HL-60/S4 treated with retinoic acid at 250 ng/mL for 4 days and 3 days (cell line): ENCODE measurements at regions not wholly inside any gene's neighbourhood (a gene's known extent, or its start where the extent isn't known, plus 50 kb on each side); places are given as distances from the start of the nearest gene placed in this dataset.
"Not testable (repeated sequence)": the region's sequence is repeated elsewhere in the genome, so short reads cannot be mapped to it uniquely, and the experiment has no call there.

Source experiments
- in situ Hi-C: fragments of 300-500 bp; cut with MboI; formaldehyde crosslinking; loops from 2 replicates; pipeline ENCODE4 v1.7.0; 2022; ENCODE audit warnings: low sequenced_read_pairs

- in situ Hi-C loops: no loop called here
These were observed 509.1 kb downstream of the PCNX1 start for GRCh38 chr14:71416392-71416791.

- in situ Hi-C loops: no loop called here
These were observed 511.4 kb downstream of the PCNX1 start for GRCh38 chr14:71418532-71419245.

GRCh38 chr14:71423481-71423880 is 508.7 kb upstream of the RGS6 start:
- in situ Hi-C loops: no loop called here

GRCh38 chr14:71424941-71425340 is 507.3 kb upstream of the RGS6 start:
- in situ Hi-C loops: no loop called here

DNA sequence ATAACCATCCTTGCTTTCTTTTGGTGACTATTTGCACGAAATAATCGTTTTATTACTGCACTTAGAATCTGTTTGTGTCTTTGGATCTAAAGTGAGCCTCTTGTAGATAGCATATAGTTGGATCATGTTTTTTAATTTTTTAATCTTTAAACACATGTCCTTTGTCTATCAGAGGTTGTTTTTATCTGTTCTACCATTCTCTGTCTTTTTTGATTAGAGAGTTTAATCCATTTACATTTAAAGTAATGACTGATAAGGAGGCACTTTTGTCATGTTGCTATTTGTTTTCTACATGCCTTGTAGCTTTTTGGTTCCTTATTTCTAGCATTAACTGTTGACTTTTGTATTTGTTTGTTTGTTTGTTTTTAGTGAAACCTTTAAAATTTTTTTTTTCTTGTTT is 506.2 kb upstream of the RGS6 start:
- in situ Hi-C loops: no loop called here

- in situ Hi-C loops: no loop called here
These were observed 502.3 kb upstream of the RGS6 start for GRCh38 chr14:71429902-71430301.

DNA sequence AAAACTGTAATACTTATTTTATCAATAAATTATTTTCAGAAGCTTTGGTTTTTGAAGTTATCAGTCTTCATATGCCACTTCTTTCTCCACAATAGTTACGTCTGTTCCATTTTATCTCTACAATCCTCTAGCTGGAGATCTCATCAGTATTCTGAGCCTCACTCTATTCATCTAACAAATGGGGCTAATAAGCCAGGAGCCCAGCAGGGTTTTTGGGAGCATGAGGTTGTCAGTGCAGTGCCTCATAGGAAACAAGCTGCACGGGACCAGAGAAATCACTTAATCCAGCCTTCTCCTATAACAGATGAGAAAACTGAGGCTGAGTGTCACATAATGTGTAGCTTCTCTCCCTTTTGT is 501.9 kb upstream of the RGS6 start:
- in situ Hi-C loops: no loop called here

- in situ Hi-C loops: no loop called here
These were observed 501.4 kb upstream of the RGS6 start for GRCh38 chr14:71430678-71431376.

DNA sequence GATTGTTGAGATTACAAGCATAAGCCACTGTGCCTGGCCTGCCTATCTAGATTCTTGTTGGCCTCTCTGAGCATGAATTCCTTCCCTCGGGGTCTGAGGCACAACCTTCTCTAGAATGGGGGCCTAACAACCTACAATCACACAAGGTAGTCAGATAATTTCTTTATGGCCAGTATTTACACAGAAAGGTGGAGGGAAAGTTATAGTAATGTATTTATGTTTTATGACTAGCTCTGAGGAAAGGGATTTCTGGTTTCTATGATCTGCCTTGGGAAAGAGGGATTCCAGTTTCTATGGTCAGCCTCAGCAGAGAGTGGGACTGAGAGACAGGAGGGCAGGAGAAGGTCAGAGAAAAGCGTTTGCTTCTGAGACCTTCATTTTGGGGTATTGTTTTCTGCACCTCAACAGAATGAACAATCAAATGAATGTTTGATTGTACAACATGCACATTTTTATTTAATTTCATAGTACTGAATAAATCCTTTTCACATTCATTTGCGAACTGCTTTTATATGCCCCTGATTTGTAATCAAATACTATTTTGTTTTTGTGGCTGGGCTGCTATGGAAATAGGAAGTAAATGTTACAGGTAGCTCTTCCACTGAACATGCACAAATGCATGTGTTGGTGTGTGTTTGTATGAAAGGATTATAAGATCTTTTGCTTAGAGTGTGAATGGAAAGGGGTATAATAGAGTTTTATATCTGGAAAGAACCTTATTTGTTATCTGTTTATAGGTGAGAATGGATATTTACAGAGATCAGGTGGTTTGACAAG is 499.7 kb upstream of the RGS6 start:
- in situ Hi-C loops: no loop called here

DNA sequence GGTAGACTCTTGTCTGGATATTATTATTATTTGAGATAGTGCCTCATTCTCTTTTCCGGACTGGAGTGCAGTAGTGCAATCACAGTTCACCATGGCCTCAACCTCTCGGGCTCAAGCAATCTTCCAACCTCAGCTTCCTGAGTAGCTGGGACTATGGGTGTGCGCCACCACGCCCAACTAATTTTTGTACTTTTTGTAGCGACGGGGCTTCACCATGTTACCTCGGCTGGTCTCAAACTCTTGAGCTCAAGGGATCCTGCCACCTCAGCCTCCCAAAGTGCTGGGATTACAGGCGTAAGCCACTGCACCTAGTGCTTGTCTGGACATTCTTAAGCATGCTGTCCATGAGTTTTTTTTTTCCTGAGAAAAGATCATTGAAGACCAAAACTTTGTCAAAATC is 498.9 kb upstream of the RGS6 start:
- in situ Hi-C loops: no loop called here

GRCh38 chr14:71435641-71436040 is 496.6 kb upstream of the RGS6 start:
- in situ Hi-C loops: not testable (repeated sequence)

- in situ Hi-C loops: no loop called here
These were observed 494.4 kb upstream of the RGS6 start for GRCh38 chr14:71437870-71438269.

DNA sequence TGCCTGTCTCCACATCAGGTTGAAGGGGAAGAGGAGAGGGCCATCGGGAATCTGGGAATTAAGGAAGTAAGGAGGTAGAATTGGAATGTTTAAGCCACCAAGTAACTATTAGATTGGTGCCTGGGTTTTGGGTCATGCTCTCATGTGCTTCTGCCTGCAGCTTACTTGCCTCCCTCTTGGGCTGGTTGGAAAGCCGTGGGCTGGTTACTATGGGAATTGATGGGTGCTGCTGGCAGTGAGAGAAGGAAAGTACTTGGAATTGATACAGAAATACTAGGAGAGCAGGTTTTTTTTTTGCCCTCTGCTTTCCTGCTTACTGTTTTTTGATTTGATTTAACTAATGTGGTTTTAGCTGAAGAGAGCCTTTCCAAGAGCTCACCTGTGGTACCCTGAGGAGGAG is 493.5 kb upstream of the RGS6 start:
- in situ Hi-C loops: no loop called here

- in situ Hi-C loops: no loop called here
These were observed 491.1 kb upstream of the RGS6 start for GRCh38 chr14:71441126-71441525.

DNA sequence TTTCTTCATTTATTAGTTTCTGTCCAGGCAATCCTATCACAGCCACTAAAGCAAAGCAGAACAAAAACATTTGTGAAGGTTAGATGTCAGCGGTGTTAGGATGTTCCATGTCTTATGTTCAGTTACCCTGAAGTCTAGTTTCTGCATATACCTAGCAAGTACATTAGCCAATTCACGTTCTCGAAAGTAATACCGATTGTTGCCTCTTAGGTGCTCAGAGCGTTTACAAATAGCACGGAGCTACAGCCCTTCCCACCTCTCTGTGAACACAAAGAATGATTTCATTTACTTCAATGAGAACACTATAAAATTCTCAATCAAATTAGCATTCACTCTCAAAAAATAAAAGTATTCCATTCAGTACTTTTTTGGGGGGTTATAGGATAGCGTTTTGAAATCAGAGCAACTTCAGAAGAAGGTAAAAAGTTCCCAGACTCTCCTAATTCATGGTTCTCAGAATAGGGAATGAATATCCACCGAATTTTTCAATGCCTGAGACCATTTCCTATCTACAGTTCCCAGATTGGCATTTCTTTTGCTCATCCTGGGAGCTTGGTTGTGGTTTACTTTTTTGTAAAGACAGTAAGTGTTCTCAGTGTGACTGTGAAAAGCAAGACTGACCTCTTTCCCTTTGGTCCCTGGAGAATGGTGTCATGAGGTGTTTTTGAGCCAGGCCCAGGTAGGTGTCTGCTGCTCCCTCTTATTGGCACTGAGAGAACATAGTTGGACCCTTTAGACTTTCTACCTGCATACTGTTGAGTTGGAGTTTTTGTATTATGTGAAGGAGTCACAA is 488.0 kb upstream of the RGS6 start:
- in situ Hi-C loops: no loop called here

GRCh38 chr14:71448431-71449315 is 483.6 kb upstream of the RGS6 start:
- in situ Hi-C loops: no loop called here

GRCh38 chr14:71449316-71450055 is 482.7 kb upstream of the RGS6 start:
- in situ Hi-C loops: no loop called here

DNA sequence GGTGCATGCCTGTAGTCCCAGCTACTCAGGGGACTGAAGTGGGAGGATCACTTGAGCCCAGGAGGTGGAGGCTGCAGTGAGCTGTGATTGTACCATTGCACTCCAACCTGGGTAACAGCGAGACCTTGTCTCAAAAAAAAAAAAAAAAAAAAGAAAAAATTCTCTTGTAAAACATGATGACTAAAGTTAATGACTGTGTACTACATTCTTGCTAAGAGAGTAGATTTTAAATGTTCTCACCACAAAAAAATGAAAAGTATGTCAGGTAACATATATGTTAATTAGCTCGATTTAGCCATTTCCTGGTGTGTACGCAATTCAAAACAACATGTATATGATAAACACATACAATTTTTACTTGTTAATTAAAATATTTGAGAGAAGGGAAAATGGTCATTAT is 480.7 kb upstream of the RGS6 start:
- in situ Hi-C loops: no loop called here

DNA sequence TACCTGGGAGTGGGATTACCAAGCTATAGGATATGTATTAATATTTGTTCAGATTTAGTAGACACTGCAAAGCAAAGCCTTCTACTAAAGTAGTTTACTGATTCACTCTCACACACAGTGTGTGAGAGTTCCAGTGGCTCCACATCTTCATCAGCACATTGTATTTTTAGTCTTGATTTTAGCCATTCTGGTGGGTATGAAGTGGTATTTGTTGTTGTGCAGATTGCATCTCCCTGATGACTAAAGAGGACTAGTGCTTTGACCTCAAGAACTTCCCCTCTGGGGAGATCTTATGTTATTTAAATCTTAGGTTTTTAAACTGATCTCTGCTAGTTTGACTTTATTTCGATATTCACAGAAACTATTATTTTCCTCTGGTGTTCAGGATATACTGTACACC is 479.7 kb upstream of the RGS6 start:
- in situ Hi-C loops: no loop called here

- in situ Hi-C loops: no loop called here
These were observed 479.2 kb upstream of the RGS6 start for GRCh38 chr14:71452987-71453386.
